Kidney epithelial cell (primary cell): ENCODE measurements at regions not wholly inside any gene's neighbourhood (a gene's known extent, or its start where the extent isn't known, plus 50 kb on each side); places are given as distances from the start of the nearest gene placed in this dataset.

Experiments used
- DNase-seq: peaks from one replicate; pipeline ENCODE4 v3.0.0-alpha.2; 2010; ENCODE audit warnings: low read depth
- H3K27me3 ChIP-seq: 2 replicates; pipeline ENCODE4 v1.6.0; 2011; ENCODE audit warnings: low read length; ENCODE audit not compliant: control insufficient read depth, insufficient read depth
- H3K36me3 ChIP-seq: 2 replicates; pipeline ENCODE4 v1.5.1; 2011; ENCODE audit warnings: low read length; ENCODE audit not compliant: control insufficient read depth, insufficient read depth
- H3K4me3 ChIP-seq: 2 replicates; pipeline ENCODE4 v1.5.1; 2011; ENCODE audit warnings: low read depth, mild to moderate bottlenecking, control low read depth, low read length
- CTCF ChIP-seq: IDR thresholded peaks from 2 replicates; pipeline ENCODE4 v1.5.1; 2011; ENCODE audit warnings: mild to moderate bottlenecking, moderate library complexity, low read length, control low read depth, inconsistent platforms; ENCODE audit not compliant: insufficient read depth, poor library complexity, severe bottlenecking

- no peak overlapping the region for H3K4me3 ChIP-seq
- H3K27me3 ChIP-seq = no peaks in the 10 kb centered on the region
- no peaks in the 10 kb centered on the region for H3K36me3 ChIP-seq
- no peak for TF ChIP-seq CTCF
- no peak for DNase-seq
These were observed 467.1 kb upstream of the HS3ST1 start for GRCh38 chr4:11895766-11896165.

- H3K36me3 ChIP-seq = no peaks in the 10 kb centered on the region
- no peak overlapping the region for H3K4me3 ChIP-seq
- no peaks in the 10 kb centered on the region for H3K27me3 ChIP-seq
- no peak for TF ChIP-seq CTCF
- DNase-seq = no peak
These were observed 466.3 kb upstream of the HS3ST1 start for GRCh38 chr4:11894977-11895376.

- no peaks in the 10 kb centered on the region for H3K27me3 ChIP-seq
- H3K4me3 ChIP-seq = no peak overlapping the region
- no peaks in the 10 kb centered on the region for H3K36me3 ChIP-seq
- no peak for TF ChIP-seq CTCF
- no peak for DNase-seq
These were observed 465.5 kb upstream of the HS3ST1 start for GRCh38 chr4:11894221-11894620.

GRCh38 chr4:11889099-11889498 is 460.4 kb upstream of the HS3ST1 start:
- H3K4me3 ChIP-seq = no peak overlapping the region
- TF ChIP-seq CTCF = no peak
- H3K27me3 ChIP-seq = no peaks in the 10 kb centered on the region
- DNase-seq = no peak
- no peaks in the 10 kb centered on the region for H3K36me3 ChIP-seq

GRCh38 chr4:11881947-11882346 is 453.3 kb upstream of the HS3ST1 start:
- DNase-seq = no peak
- no peaks in the 10 kb centered on the region for H3K36me3 ChIP-seq
- no peak overlapping the region for H3K4me3 ChIP-seq
- H3K27me3 ChIP-seq = no peaks in the 10 kb centered on the region
- no peak for TF ChIP-seq CTCF

- Histone ChIP-seq H3K36me3 (no peaks in the 10 kb centered on the region), H3K4me3 (no peak overlapping the region)
These were observed 452.7 kb upstream of the HS3ST1 start for GRCh38 chr4:11881364-11881763.

More at GRCh38 chr4:11881364-11881763, 452.7 kb upstream of the HS3ST1 start:
- H3K27me3 ChIP-seq = no peaks in the 10 kb centered on the region
- no peak for TF ChIP-seq CTCF
- DNase-seq = no peak
